GM19238 (cell line): ENCODE measurements at regions not wholly inside any gene's neighbourhood (a gene's known extent, or its start where the extent isn't known, plus 50 kb on each side); places are given as distances from the start of the nearest gene placed in this dataset.
"Not testable (repeated sequence)": the region's sequence is repeated elsewhere in the genome, so short reads cannot be mapped to it uniquely, and the experiment has no call there.

Experiments
- DNase-seq: peaks from one replicate; pipeline ENCODE4 v3.0.0; 2011; ENCODE audit warnings: low spot score; ENCODE audit not compliant: insufficient read length

DNA sequence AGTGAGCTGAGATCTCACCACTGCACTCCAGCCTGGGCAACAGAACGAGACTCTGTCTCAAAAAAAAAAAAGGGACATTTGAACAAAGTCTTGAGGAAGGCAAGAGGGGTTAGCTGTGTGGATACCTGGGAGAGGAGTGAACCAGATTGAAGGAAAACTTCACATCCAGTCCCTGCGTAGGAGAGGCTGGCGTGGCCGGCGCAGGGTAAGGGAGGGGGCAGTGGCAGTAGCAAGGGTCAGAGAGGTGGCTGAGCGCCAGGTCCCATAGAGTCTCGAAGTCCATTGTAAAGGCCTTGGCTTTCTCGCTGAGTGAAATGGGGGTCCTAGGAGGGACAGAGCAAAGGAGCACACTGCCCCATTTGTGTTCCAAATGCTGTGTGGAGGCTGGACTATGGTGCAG lies 171.8 kb upstream of the WSCD1 start:
- DNase-seq = no peak

GRCh38 chr17:5899496-5900195 lies 170.5 kb upstream of the WSCD1 start:
- DNase-seq = no peak

- no peak for DNase-seq
These were observed 168.4 kb upstream of the WSCD1 start for GRCh38 chr17:5901731-5902130.

DNA sequence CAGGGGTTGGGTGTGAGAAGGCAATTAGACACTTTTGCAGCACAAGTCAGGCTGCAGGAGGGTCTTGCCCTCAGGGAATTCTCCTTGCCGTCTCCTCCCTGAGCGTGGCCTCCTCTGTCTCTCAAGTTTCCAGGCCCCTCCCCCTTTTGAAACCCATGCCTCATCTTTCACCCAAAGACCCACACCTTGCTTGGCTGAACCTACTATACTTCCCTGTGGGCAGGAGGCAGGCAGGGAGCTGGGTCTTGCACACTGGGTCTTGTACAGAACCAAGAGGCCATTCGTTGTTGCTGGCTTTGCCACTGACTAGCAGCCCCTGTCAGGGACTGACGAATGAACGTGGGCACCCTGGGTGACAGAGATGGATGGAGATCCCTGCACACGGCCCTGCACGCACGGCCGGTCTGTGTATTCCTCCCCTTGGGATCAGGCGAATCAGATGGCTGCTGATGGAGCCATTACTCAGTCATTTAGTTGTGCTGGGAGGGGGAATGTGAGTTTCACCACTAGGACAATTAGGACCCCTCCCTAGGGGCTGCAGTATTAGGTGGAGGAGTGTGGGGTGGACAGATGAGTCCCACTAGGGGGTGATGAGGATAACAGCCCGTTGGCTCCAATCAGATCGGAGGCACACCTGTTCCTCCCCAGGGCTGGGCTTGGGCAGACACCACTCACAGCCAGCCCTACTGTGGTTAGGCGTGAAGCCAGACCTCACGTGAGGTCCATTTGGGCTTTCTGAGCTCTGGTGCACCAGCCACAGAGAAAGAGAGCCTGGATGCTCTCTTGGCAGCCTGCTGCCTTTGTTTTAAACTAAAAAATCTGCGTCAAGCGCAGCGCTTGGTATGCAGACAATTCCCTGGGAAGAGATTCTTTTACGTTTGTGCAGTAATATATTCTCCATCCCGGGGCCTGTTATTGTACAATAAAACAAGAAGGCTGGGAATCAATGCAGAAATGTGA lies 167.7 kb upstream of the WSCD1 start:
- no peak for DNase-seq

DNA sequence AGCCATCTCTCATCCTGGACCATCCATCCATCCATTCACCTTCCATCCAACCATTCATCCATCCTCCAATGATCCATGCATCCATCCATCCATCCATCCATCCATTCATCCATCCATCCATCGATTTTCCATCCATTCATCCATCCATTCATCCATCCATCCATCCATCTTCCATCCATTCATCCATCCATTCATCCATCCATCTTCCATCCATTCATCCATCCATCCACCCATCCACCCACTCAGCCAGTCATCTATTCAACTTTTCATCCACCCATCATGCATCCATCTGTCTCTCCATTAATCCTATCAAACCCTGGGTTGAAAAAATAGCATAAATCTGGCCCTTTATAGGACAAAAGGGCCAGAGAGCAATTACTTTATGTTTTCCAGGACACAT lies 158.3 kb upstream of the WSCD1 start:
- DNase-seq = no peak

- DNase-seq = no peak
These were observed 157.1 kb upstream of the WSCD1 start for GRCh38 chr17:5913032-5913531.

DNA sequence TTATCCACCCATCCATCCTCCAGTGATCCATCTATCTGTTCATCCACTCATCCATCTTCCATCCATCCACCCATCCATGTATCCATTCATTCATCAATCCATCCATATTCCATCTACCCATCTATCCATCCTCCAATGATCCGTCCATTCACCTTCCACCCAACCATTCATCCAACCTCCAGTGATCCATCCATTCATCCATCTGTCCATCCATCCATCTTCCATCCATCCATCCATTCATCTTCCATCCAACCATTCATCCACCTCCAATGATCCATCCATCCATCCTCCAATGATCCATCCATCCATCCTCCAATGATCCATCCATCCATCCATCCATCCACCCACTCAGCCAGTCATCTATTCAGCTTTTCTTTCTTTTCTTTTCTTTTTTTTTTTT lies 156.5 kb upstream of the WSCD1 start:
- DNase-seq = no peak

DNA sequence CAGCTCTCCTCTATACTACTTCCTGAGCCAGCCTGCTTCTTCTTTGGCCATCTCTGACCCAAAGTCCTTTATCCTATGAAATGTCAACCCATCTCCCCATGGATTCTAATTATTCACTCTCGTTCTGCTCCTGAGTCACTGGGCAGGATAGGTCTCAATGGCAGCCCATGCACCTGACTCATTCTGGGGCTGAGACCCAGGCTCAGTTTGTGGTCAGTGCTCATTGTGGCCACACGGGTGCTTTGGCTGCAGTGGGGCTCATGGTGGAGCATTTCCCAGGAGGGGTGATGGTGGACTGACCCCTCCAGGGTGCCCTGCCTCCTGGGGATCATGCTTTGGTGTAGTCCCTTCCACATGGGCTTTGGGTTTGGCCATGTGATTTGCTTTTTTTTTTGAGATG lies 154.8 kb upstream of the WSCD1 start:
- DNase-seq = no peak

- no peak for DNase-seq
These were observed 151.1 kb upstream of the WSCD1 start for GRCh38 chr17:5919089-5919488.

DNA sequence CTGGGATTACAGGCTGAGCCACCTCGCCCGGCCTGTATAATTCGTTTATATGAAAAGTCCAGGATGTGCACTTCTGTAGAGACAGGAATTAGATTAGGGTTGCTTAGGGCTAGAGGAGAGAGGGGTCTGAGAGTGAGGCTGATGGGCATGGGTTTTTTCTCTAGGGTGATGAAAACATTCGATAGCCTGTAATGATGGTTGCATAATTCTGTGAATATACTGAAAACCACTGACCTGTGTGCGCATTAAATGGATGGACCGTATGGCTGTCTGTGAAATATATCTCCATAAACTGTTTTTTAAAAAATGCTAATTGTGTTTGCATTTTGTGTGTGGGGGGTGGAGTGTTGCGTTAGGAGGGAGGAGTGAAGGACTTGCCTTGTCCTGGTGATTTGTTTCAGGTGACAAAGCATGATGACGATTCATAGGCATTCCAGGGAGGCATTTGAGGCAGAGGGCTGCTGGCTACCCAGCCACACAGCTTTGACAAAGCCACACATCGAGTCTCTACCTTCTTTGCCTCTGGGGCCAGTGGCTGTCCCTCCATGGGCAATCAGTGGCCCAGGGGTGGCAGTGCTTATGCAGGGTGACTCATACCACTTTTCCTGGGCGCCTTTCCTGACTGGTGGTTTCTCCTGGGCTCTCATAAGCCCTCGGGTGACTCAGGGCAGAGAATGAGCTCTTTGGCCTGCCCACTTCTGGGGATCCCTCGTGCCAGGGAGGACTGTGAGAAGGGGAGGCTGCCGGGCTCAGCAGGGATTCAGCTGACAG lies 148.5 kb upstream of the WSCD1 start:
- no peak for DNase-seq

DNA sequence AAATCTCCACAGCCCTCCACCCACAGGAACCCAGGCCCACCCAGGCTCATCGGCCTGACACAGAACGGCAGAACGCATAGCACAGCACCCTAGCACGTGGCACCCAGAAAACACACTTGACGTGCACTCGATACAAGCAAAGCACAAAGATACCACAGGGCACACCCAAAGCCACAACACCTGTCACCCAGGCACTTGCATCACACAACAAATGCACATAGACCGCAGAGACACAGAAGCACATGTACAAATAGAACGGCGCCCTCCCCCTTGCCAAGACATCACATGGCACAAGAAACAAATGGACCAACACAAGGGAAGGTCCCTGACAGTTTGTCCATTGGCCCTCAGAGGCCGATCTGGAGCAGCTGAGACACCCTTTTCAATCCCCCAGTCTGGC lies 147.7 kb upstream of the WSCD1 start:
- no peak for DNase-seq

GRCh38 chr17:5929721-5930120 lies 140.5 kb upstream of the WSCD1 start:
- DNase-seq = no peak

DNA sequence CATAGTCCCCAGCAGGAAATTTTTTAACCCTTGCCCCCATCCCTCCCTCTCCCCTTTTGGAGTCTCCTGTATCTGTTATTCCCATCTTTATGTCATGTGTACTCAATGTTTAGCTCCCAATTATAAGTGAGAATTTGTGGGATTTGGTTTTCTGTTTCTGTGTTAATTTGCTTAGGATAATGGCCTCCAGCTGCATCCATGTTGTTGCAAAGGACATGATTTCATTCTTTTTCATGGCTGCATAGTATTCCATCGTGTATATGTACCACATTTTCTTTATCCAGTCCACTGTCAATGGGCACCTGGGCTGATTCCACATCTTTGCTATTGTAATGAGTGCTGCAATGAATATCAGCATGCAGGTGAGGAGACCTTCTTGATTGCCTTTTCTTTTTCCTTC lies 139.6 kb upstream of the WSCD1 start:
- DNase-seq = not testable (repeated sequence)

- no peak for DNase-seq
These were observed 138.6 kb upstream of the WSCD1 start for GRCh38 chr17:5931616-5932015.

GRCh38 chr17:5933430-5933829 lies 136.7 kb upstream of the WSCD1 start:
- no peak for DNase-seq

GRCh38 chr17:5941258-5941657 lies 128.9 kb upstream of the WSCD1 start:
- DNase-seq = no peak

DNA sequence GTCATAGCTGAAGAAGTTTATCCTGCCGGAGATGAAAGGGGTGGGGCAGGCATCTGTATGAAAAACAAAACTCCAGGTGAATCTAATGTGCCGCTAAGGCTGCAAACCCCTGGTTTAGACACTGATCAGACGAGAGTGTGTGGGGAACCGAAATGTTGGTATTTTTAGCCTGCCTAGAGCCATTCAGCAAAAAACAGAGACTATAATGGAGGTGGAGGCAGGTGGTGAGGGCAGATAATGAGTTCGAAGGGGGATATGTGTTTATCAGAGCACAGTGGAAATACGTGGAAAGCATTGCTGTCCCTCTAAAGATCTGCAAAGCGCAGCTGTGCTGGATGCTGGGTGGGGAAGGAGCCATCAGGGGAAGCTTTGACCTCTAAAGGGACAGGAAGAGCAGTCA lies 127.5 kb upstream of the WSCD1 start:
- DNase-seq = no peak

DNA sequence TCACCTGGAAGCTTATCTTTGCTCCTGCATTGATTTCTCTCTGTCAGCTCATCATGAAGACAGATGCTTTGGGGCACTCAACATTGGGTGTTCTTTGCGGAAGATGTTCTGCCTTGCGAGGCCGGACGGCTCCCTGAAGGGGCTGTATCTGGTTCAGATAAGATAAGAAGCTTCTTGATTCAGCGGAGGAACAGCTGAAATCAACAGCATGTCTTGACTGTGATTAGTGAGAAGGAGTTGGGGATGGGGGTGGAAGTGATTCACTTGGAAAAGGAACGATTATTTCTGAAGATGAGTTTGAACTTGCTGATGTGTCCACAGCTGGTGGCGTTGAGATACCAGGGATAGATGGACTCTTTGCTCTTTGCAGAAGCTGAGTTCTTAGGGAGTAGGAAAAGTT lies 126.9 kb upstream of the WSCD1 start:
- no peak for DNase-seq

- DNase-seq = no peak
These were observed 126.2 kb upstream of the WSCD1 start for GRCh38 chr17:5943982-5944381.

GRCh38 chr17:5947701-5948180 lies 122.4 kb upstream of the WSCD1 start:
- DNase-seq = no peak

DNA sequence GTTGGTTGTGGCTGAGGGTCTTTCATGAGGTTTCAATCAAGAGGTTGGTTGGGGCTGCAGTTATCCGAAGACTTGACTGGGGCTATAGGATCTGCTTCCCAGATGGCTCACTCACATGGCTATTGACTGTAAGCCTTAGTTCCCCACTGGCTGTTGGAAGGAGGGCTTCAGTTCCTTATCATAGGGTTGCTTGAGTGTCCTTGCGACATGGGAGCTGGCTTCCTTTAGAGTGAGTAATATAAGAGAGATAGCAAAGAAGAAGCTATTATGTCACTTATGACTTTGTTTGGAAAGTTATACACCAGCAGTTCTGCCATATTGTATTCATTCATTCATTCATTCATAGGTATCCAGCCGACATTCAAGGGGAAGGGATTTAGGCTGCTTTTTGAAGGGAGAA lies 121.4 kb upstream of the WSCD1 start:
- DNase-seq = no peak

DNA sequence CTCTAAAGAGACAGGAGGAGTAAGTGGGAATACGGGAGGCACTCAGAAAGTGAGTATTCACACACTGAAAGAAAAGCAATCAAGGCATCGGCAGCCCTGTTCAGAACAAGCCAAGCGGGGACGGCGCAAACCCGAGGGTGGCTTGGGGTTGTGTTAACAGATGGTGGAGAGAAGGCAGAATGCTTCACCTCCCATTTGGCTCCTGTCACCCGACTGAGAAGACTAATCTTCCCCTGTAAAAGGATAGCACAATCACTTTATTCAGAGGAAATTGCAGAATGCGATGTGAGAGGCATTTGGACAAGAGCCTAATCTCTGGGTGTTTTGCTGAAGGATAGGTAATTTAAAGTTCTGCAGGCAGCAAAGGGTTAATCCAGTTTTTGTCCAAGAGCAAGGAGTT lies 119.3 kb upstream of the WSCD1 start:
- no peak for DNase-seq
